ENCODE measurements at regions not wholly inside any gene's neighbourhood (a gene's known extent, or its start where the extent isn't known, plus 50 kb on each side); places are given as distances from the start of the nearest gene placed in this dataset.

GRCh38 chr2:191578031-191578430 lies 99.9 kb upstream of the NABP1 start:
- Mint-ChIP-seq H3K4me3 (no peak overlapping the region), H3K27me3 (peaks cover 11 to 40% of the 10 kb centered on the region in 2 donors), H3K27ac (no peak overlapping the region)

GRCh38 chr2:191580581-191580980 lies 97.4 kb upstream of the NABP1 start:
- no peak overlapping the region for H3K4me3 Mint-ChIP-seq

More at GRCh38 chr2:191578031-191578430, 99.9 kb upstream of the NABP1 start:
- DNase-seq (no peak), ATAC-seq (replicated peaks) (no peak)
- no peaks in the 10 kb centered on the region for H3K36me3 Mint-ChIP-seq (ENCODE audit: insufficient read depth)
- H3K4me1 Mint-ChIP-seq (ENCODE audit: low read depth in 2 of 2), result no peaks in the 10 kb centered on the region
- H3K9me3 Mint-ChIP-seq, result no peaks in the 10 kb centered on the region

GRCh38 chr2:191581003-191581402 lies 96.9 kb upstream of the NABP1 start:
- H3K9me3 Mint-ChIP-seq, result no peaks in the 10 kb centered on the region
- H3K36me3 Mint-ChIP-seq (ENCODE audit: insufficient read depth), result no peaks in the 10 kb centered on the region
- no peak for ATAC-seq (replicated peaks)
- H3K27ac Mint-ChIP-seq, result no peak overlapping the region
- H3K27me3 Mint-ChIP-seq, result peaks cover 0 to 32% of the 10 kb centered on the region in 2 donors
- H3K4me1 Mint-ChIP-seq (ENCODE audit: low read depth in 2 of 2), result no peaks in the 10 kb centered on the region
- H3K4me3 Mint-ChIP-seq, result no peak overlapping the region
- no peak for DNase-seq

More at GRCh38 chr2:191580581-191580980, 97.4 kb upstream of the NABP1 start:
- no peak overlapping the region for H3K27ac Mint-ChIP-seq
- H3K27me3 Mint-ChIP-seq, result peaks cover 0 to 33% of the 10 kb centered on the region in 2 donors
- no peak for ATAC-seq (replicated peaks)
- H3K36me3 Mint-ChIP-seq (ENCODE audit: insufficient read depth), result no peaks in the 10 kb centered on the region
- no peaks in the 10 kb centered on the region for H3K9me3 Mint-ChIP-seq
- no peaks in the 10 kb centered on the region for H3K4me1 Mint-ChIP-seq (ENCODE audit: low read depth in 2 of 2)
- DNase-seq, result no peak

DNA sequence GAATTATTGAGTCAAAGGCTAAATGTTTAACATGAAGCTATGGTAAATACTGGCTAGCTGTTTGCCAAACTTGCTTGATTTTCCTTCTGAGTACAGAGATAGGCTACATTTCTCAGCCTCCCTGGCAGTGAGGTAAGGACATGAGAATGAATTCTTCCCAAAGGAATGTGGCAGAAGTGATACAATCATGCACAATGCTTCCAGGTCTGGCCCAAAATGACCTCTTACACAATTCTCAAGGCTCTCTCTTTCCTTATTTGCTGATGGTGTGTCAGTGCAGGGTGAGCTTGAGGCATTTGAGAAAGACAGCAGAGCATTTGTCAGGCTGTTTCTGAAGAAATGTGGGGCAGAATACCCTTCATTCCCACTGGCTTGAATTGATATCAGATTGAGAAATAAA lies 95.6 kb upstream of the NABP1 start:
- no peak overlapping the region for H3K4me3 Mint-ChIP-seq
- H3K36me3 Mint-ChIP-seq (ENCODE audit: insufficient read depth), result no peaks in the 10 kb centered on the region

GRCh38 chr2:191591025-191591424 lies 86.9 kb upstream of the NABP1 start:
- Mint-ChIP-seq H3K9me3 (no peaks in the 10 kb centered on the region), H3K36me3 (ENCODE audit: insufficient read depth) (no peaks in the 10 kb centered on the region), H3K4me3 (no peak overlapping the region), H3K4me1 (ENCODE audit: low read depth in 2 of 2) (no peaks in the 10 kb centered on the region), H3K27ac (no peak overlapping the region), H3K27me3 (peaks cover 0 to 16% of the 10 kb centered on the region in 2 donors)
- ATAC-seq (replicated peaks) (no peak), DNase-seq (no peak)

More for the DNA sequence above, 95.6 kb upstream of the NABP1 start:
- H3K27me3 Mint-ChIP-seq, result peaks cover 0 to 35% of the 10 kb centered on the region in 2 donors
- ATAC-seq (replicated peaks), result no peak
- no peak for DNase-seq
- H3K4me1 Mint-ChIP-seq (ENCODE audit: low read depth in 2 of 2), result no peaks in the 10 kb centered on the region
- H3K27ac Mint-ChIP-seq, result no peak overlapping the region
- no peaks in the 10 kb centered on the region for H3K9me3 Mint-ChIP-seq

- DNase-seq (no peak), ATAC-seq (replicated peaks) (no peak)
- peaks cover 0 to 12% of the 10 kb centered on the region in 2 donors for H3K27me3 Mint-ChIP-seq
- H3K9me3 Mint-ChIP-seq, result no peaks in the 10 kb centered on the region
- H3K27ac Mint-ChIP-seq, result no peak overlapping the region
- H3K4me1 Mint-ChIP-seq (ENCODE audit: low read depth in 2 of 2), result no peaks in the 10 kb centered on the region
- H3K4me3 Mint-ChIP-seq, result no peak overlapping the region
- no peaks in the 10 kb centered on the region for H3K36me3 Mint-ChIP-seq (ENCODE audit: insufficient read depth)
Observed at GRCh38 chr2:191593622-191594385, 84.1 kb upstream of the NABP1 start.

DNA sequence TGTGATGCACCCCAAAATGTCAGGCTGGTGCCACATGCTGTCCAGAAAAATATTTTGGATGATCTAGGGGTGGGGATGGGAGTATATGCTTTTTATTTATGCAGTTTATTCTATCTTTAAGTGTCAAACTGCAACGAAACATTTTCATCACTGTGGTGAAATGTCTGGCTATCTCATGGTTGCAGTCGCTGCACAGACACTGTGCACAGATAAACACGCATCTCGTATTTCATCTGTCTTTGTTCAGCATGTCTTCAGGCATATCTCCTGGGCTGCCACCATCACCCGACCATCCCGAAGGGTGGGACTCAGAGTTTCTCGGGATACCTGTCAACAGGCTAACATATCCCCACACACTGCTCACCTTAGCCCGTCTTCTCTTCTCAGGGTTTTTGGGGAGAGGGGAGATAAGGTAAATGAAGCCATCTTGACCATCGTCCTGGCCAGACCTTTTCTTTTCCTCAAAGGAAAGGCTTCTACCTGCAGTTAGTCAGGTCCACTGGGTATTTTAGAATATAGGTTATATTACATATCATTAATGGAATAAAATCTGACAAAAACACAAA lies 80.7 kb upstream of the NABP1 start:
- no peak overlapping the region for H3K4me3 Mint-ChIP-seq
- H3K4me1 Mint-ChIP-seq (ENCODE audit: low read depth in 2 of 2), result peaks cover 0 to 2% of the 10 kb centered on the region in 2 donors
- peaks cover 13 to 28% of the 10 kb centered on the region in 2 donors for H3K27me3 Mint-ChIP-seq
- H3K9me3 Mint-ChIP-seq, result no peaks in the 10 kb centered on the region
- no peak for ATAC-seq (replicated peaks)
- DNase-seq, result no peak
- H3K36me3 Mint-ChIP-seq (ENCODE audit: insufficient read depth), result peaks cover 3% of the 10 kb centered on the region
- no peak overlapping the region for H3K27ac Mint-ChIP-seq

- H3K36me3 Mint-ChIP-seq (ENCODE audit: insufficient read depth), result peaks cover 3% of the 10 kb centered on the region
- DNase-seq (no peak), ATAC-seq (replicated peaks) (no peak)
- H3K27ac Mint-ChIP-seq, result no peak overlapping the region
- H3K4me3 Mint-ChIP-seq, result no peak overlapping the region
- H3K9me3 Mint-ChIP-seq, result no peaks in the 10 kb centered on the region
- peaks cover 0 to 2% of the 10 kb centered on the region in 2 donors for H3K4me1 Mint-ChIP-seq (ENCODE audit: low read depth in 2 of 2)
- H3K27me3 Mint-ChIP-seq, result peaks cover 13 to 28% of the 10 kb centered on the region in 2 donors
Observed at GRCh38 chr2:191598296-191598695, 79.6 kb upstream of the NABP1 start.

DNA sequence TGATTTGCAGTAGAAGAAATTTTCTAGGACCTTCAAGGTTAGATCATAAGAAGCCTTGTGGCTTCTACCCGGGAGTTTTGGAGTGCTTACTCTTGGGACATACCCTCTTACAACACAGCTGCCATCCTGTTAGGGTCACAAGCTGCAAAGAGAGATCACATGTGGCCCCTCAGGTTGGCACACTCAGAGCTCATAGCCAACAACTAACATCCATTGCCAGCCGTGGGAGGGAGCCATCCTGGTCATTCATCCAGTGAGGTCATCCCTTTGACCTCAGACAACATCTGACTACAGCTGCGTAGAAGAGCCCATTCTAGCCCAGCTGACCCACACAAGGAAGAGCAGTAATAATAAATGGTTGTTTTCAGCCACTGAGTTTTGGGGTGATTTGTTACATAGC lies 76.9 kb upstream of the NABP1 start:
- peaks cover 17 to 20% of the 10 kb centered on the region in 2 donors for H3K27me3 Mint-ChIP-seq
- no peak overlapping the region for H3K4me3 Mint-ChIP-seq
- DNase-seq (no peak), ATAC-seq (replicated peaks) (no peak)
- no peaks in the 10 kb centered on the region for H3K9me3 Mint-ChIP-seq
- peaks cover 3% of the 10 kb centered on the region for H3K36me3 Mint-ChIP-seq (ENCODE audit: insufficient read depth)
- H3K4me1 Mint-ChIP-seq (ENCODE audit: low read depth in 2 of 2), result peaks cover 0 to 2% of the 10 kb centered on the region in 2 donors
- H3K27ac Mint-ChIP-seq, result no peak overlapping the region

GRCh38 chr2:191604154-191604553 lies 73.8 kb upstream of the NABP1 start:
- ATAC-seq (replicated peaks), result no peak
- peaks cover 22 to 27% of the 10 kb centered on the region in 2 donors for H3K27me3 Mint-ChIP-seq
- peaks cover 0 to 2% of the 10 kb centered on the region in 2 donors for H3K4me1 Mint-ChIP-seq (ENCODE audit: low read depth in 2 of 2)
- H3K27ac Mint-ChIP-seq, result no peak overlapping the region
- no peak overlapping the region for H3K4me3 Mint-ChIP-seq
- H3K9me3 Mint-ChIP-seq, result no peaks in the 10 kb centered on the region
- no peak for DNase-seq
- peaks cover 3% of the 10 kb centered on the region for H3K36me3 Mint-ChIP-seq (ENCODE audit: insufficient read depth)

DNA sequence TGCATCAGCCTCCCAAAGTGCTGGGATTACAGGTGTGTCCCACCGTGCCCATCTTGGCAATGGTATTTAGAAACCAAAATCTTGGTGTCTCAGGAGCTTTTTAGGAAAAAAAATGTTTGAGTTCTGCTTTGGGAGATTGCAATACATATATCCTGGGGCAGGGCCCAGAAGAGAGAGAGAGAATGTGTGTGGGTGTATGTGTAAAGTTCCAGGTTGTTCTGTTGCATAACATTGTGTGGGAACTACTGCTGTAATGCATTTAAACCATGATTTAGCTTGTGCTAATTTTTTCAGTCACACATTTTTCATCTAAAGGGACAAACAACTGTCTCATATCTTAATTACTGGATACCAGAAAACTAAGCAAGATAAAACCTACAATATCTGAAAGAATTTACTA lies 70.8 kb upstream of the NABP1 start:
- Mint-ChIP-seq H3K36me3 (ENCODE audit: insufficient read depth) (no peaks in the 10 kb centered on the region), H3K4me3 (no peak overlapping the region), H3K9me3 (no peaks in the 10 kb centered on the region), H3K27me3 (peaks cover 5 to 15% of the 10 kb centered on the region in 2 donors), H3K4me1 (ENCODE audit: low read depth in 2 of 2) (no peaks in the 10 kb centered on the region), H3K27ac (no peak overlapping the region)
- ATAC-seq (replicated peaks) (no peak), DNase-seq (no peak)

DNA sequence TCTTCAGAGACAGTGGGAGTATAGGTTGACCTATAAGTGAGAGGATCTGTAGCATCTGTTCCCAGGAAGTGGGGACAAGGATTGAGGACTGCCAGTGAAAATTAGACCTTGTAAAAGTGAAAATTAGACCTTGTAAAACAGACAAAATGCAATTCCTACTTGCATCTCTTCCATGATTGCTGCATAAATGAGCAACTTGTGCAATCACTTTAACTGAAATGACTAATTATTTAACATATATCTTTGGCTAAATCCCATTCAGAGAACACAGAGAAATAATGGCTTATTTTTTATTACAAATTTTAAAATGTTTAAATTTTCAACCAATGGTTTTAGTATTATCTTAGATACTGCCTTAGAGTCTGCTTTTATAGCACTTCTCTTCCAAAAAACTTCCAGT lies 67.2 kb upstream of the NABP1 start:
- Mint-ChIP-seq H3K27ac (no peak overlapping the region), H3K9me3 (no peaks in the 10 kb centered on the region), H3K27me3 (peaks cover 5 to 13% of the 10 kb centered on the region in 2 donors), H3K4me1 (ENCODE audit: low read depth in 2 of 2) (no peaks in the 10 kb centered on the region), H3K36me3 (ENCODE audit: insufficient read depth) (no peaks in the 10 kb centered on the region), H3K4me3 (no peak overlapping the region)
- no peak for ATAC-seq (replicated peaks)
- DNase-seq, result no peak

DNA sequence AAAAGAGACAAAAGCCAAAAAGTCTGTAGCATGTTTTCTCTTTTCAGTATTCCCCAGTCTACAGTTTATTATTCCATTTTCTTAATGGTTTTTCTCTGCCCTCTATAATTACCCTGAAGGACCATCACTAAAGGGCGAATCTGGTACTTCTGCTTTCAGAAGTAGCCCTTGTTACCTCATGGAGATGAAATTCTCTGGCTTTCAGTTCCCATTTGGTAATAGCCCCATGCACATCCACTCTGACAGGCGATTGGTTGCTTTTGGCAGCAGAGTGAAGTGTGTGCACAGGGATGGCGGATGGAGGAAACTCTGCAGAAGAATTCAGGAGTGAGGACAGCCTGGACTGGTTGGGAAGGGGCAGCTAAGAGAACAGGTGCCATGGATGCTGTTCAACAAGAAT lies 66.3 kb upstream of the NABP1 start:
- ATAC-seq (replicated peaks), result no peak
- H3K36me3 Mint-ChIP-seq (ENCODE audit: insufficient read depth), result no peaks in the 10 kb centered on the region
- H3K27ac Mint-ChIP-seq, result no peak overlapping the region
- H3K9me3 Mint-ChIP-seq, result no peaks in the 10 kb centered on the region
- H3K4me1 Mint-ChIP-seq (ENCODE audit: low read depth in 2 of 2), result peaks cover under 1 to 2% of the 10 kb centered on the region in 2 donors
- no peak overlapping the region for H3K4me3 Mint-ChIP-seq
- DNase-seq, result no peak
- peaks cover 4 to 5% of the 10 kb centered on the region in 2 donors for H3K27me3 Mint-ChIP-seq

- DNase-seq (no peak), ATAC-seq (replicated peaks) (no peak)
- Mint-ChIP-seq H3K27me3 (no peaks in the 10 kb centered on the region), H3K4me3 (no peak overlapping the region), H3K27ac (no peak overlapping the region), H3K4me1 (ENCODE audit: low read depth in 2 of 2) (peaks cover 3 to 6% of the 10 kb centered on the region in 2 donors), H3K36me3 (ENCODE audit: insufficient read depth) (peaks cover 3% of the 10 kb centered on the region), H3K9me3 (no peaks in the 10 kb centered on the region)
Observed at GRCh38 chr2:191612496-191612895, 65.4 kb upstream of the NABP1 start.

Data from effector memory CD8-positive, alpha-beta T cell (primary cell).